PFSK-1 (cell line): ENCODE measurements at regions not wholly inside any gene's neighbourhood (a gene's known extent, or its start where the extent isn't known, plus 50 kb on each side); places are given as distances from the start of the nearest gene placed in this dataset.

ENCODE experiments used
- FOXP2 ChIP-seq: optimal IDR thresholded peaks from 2 replicates; pipeline ENCODE3; 2011; ENCODE audit warnings: borderline replicate concordance, control low read depth, inconsistent platforms; ENCODE audit not compliant: insufficient read depth; ENCODE audit errors: extremely low read length, extremely low read depth
- POLR2AphosphoS5 ChIP-seq: IDR thresholded peaks from 2 replicates; pipeline ENCODE4 v1.6.1; 2012; ENCODE audit warnings: low read depth, mild to moderate bottlenecking, control low read depth, low read length, moderate library complexity
- SIN3A ChIP-seq: IDR thresholded peaks from 2 replicates; pipeline ENCODE4 v1.6.1; 2012; ENCODE audit warnings: mild to moderate bottlenecking, low read length, moderate library complexity, borderline replicate concordance; ENCODE audit not compliant: insufficient read depth
- TAF1 ChIP-seq: IDR thresholded peaks from 2 replicates; pipeline ENCODE4 v1.6.1; 2012; ENCODE audit warnings: low read length, control low read depth, borderline replicate concordance; ENCODE audit not compliant: insufficient read depth
- TF ChIP-seq, protein P1 (sequence below), 2 experiments: IDR thresholded peaks; 2 replicates each; pipeline versions ENCODE4 v1.6.1 to v1.8.0; 2011 to 2012; ENCODE audit warnings: low read depth in 2 of 2, low read length in 2 of 2, control low read depth in 1 of 2, inconsistent platforms in 1 of 2, mild to moderate bottlenecking in 1 of 2, moderate library complexity in 1 of 2; ENCODE audit not compliant: insufficient read depth in 1 of 2

DNA sequence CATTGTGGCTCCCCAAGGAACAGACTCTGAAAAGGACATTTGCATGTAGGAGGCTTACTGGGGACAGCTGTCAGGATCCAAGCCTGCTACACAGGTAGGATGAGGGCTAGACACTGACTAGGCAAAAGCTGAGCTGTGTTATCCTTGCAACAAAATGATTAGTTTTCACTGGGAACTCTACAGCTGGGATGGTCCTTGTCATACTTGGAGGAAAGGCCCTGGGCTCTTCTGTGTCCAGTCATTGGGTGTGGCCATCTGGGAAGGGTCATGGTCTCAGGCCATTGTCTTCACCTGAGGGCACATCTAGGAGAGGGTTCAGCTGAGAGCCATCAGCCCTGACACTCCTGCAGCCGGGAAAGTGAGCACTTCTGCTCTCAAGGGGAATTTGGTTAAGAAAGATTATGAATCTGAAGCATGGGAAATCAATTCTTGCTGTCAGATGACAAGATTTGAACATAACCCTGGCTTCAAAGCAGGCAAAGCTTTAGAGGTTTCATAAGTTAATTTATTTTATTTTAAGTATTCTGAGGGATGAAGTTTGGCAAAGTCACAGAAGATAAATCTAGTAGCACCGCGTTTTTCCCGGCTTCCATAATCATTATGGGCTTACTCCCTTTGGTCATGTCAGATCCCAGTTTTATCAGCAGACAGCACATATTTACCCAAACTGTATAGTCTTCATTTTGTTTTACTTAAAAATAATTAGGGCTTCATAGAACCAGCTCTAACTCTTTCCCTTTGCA, 78.4 kb upstream of the SLC22A23 start:
- no peak for TF ChIP-seq POLR2AphosphoS5

DNA sequence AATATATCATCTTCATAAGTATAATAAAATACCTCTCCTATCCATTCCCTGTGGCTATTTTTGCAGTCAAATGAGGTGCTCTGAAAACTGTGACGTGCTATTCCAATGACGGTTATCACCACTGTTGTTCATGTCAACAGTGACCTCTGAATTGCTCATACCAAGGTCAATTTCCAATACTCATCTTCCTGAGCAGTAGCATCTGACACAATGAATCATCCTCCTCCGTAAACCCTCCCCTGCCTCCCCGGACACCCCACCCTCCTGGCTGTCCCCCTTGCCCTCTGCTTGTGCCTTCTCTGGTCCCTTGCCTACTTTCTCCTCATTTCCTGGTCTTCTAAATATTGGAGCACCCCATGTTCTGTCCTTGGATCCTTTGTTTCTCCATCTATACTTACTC, 77.7 kb upstream of the SLC22A23 start:
- no peak for TF ChIP-seq SIN3A
- no peak for TF ChIP-seq POLR2AphosphoS5
- TF ChIP-seq FOXP2: no peak
- no peak for TF ChIP-seq TAF1
- TF ChIP-seq, protein P1, sequence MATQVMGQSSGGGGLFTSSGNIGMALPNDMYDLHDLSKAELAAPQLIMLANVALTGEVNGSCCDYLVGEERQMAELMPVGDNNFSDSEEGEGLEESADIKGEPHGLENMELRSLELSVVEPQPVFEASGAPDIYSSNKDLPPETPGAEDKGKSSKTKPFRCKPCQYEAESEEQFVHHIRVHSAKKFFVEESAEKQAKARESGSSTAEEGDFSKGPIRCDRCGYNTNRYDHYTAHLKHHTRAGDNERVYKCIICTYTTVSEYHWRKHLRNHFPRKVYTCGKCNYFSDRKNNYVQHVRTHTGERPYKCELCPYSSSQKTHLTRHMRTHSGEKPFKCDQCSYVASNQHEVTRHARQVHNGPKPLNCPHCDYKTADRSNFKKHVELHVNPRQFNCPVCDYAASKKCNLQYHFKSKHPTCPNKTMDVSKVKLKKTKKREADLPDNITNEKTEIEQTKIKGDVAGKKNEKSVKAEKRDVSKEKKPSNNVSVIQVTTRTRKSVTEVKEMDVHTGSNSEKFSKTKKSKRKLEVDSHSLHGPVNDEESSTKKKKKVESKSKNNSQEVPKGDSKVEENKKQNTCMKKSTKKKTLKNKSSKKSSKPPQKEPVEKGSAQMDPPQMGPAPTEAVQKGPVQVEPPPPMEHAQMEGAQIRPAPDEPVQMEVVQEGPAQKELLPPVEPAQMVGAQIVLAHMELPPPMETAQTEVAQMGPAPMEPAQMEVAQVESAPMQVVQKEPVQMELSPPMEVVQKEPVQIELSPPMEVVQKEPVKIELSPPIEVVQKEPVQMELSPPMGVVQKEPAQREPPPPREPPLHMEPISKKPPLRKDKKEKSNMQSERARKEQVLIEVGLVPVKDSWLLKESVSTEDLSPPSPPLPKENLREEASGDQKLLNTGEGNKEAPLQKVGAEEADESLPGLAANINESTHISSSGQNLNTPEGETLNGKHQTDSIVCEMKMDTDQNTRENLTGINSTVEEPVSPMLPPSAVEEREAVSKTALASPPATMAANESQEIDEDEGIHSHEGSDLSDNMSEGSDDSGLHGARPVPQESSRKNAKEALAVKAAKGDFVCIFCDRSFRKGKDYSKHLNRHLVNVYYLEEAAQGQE (IDR thresholded peaks at IDR 0.05; ENCODE audit: insufficient read depth in 1 of 2, low read depth in 2 of 2, low read length in 2 of 2): no peak

DNA sequence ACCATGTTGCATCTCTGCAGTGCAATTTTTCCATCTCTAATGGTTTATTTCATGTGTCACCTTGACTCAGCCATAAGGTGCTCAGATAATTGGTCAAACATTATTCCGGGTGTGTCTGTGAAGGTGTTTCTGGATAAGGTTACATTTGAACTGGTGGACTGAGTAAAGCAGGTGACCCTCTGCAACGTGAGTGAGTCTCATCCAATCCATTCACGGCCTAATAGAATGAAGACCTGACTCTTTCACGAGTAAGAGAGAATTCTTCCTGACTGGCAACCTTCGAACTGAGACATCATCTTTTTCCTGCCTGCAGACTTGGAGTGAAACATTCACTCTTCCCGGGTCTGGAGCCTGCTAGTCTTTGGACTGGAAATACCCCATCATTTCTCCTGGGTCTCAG, 77.1 kb upstream of the SLC22A23 start:
- TF ChIP-seq FOXP2 (no peak), POLR2AphosphoS5 (no peak), SIN3A (no peak), TAF1 (no peak)
- TF ChIP-seq, protein P1 (IDR thresholded peaks at IDR 0.05; ENCODE audit: insufficient read depth in 1 of 2, low read depth in 2 of 2, low read length in 2 of 2): no peak

DNA sequence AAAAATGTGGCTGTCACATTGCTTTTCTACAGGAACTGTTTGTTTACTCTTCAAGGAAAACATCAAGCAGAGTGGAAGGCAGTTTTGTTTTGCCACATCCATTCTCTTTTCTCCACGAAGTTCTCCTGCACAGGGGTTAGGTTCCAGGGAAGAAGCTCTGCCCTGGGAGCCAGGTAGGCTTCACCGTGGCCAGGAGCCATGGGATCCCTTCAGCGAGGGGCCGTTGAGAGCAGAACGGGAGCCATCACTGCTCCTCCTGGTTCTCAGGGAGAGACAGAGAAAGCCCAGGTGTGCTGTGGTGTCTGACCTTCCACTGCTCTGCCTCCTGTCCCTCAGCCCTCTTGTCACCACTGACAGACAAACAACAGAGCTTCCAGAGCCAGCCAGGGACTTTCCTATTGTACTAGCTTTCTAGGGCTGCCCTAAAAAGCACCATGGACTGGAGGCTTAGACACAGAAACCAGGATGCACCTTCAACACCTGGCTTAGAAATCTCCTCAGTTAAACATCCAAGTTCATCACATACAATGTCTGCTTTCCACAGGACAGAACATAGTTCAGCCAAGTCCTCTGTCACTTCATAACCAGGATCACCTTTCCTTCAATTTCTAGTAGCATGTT, 75.6 kb upstream of the SLC22A23 start:
- TF ChIP-seq SIN3A: no peak
- no peak for TF ChIP-seq TAF1
- TF ChIP-seq, protein P1 (IDR thresholded peaks at IDR 0.05; ENCODE audit: insufficient read depth in 1 of 2, low read depth in 2 of 2, low read length in 2 of 2): no peak
- TF ChIP-seq FOXP2: no peak
- TF ChIP-seq POLR2AphosphoS5: no peak

DNA sequence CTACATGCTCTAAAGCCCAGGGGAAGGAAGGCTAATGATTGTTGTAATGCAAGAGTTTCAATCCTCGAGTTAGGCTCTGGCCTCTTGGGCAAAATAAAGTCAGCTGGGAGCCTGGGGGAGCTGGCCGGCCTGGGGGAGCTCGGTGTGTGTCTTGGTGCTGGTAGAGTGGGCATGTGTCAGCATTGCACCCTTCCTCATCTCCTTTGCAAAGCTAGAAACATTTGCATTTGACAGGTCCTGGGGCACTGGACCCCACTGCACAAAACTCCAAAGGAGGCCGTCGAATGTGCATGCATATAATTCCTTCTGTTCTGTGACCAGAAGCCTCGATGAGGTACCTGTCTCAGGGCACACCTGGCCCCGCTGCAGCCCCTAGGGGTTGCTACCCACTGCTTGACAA, 74.6 kb upstream of the SLC22A23 start:
- TF ChIP-seq, protein P1 (IDR thresholded peaks at IDR 0.05; ENCODE audit: insufficient read depth in 1 of 2, low read depth in 2 of 2, low read length in 2 of 2): no peak
- TF ChIP-seq SIN3A (no peak), FOXP2 (no peak), POLR2AphosphoS5 (no peak), TAF1 (no peak)
